ENCODE measurements at regions not wholly inside any gene's neighbourhood (a gene's known extent, or its start where the extent isn't known, plus 50 kb on each side); places are given as distances from the start of the nearest gene placed in this dataset.
"Not testable (repeated sequence)": the region's sequence is repeated elsewhere in the genome, so short reads cannot be mapped to it uniquely, and the experiment has no call there.

DNA sequence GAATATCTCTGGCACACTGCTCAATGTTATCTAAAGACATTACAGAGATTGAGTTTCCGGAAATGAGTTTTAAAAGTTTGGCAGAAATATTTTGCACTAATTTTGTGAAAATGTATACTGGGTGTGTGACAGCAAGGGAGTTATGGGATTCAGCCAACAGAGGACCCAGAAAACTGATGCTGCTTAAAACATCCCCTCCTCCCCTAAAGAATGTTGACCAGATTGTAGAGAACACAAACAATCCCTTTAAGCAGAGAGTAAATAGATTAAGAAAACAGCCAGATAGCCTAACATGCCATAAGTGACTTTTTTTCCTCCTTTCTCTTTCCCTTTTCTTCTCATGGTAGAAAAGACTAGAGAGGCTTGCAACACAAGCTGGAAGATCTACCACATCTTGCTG lies 928.0 kb upstream of the ALCAM start:
- no peaks in the 10 kb centered on the region for H4K20me1 ChIP-seq (ENCODE audit: control insufficient read depth, insufficient read depth, insufficient read length)
- no peak overlapping the region for H2AFZ ChIP-seq (ENCODE audit: low read length)
- no peak overlapping the region for H4K5ac ChIP-seq (ENCODE audit: insufficient read length, low read depth, low read length)
- H4K8ac ChIP-seq (replicated peaks; ENCODE audit: insufficient read length, low read depth, low read length), result no peak overlapping the region
- no peaks in the 10 kb centered on the region for H3K79me1 ChIP-seq (ENCODE audit: insufficient read depth, low read depth, low read length, poor library complexity, severe bottlenecking)
- no peak overlapping the region for H2BK15ac ChIP-seq (ENCODE audit: low read depth, low read length)
- peaks cover 2 to 9% of the 10 kb centered on the region in 2 experiments; a peak in 4 of 5 replicates for H3K9me3 Mint-ChIP-seq
- no peak overlapping the region for H4K91ac ChIP-seq (ENCODE audit: insufficient read length, low read depth, low read length)
- DNase-seq, result no peak
- no peaks in the 10 kb centered on the region for H3K79me2 ChIP-seq (ENCODE audit: insufficient read depth, low read length)
- H3K27ac Mint-ChIP-seq, result peak overlapping the region; percentile 81 to 97 (median 95)
- no peak overlapping the region for H2BK5ac ChIP-seq (ENCODE audit: insufficient read length, low read length)
- no peak overlapping the region for H2BK20ac ChIP-seq (ENCODE audit: low read depth, low read length, poor library complexity, severe bottlenecking)
- no peak overlapping the region for H3K9ac ChIP-seq (ENCODE audit: extremely low read depth, insufficient read length, low read length)
- H3K27me3 ChIP-seq (ENCODE audit: insufficient read depth, low read length), result no peaks in the 10 kb centered on the region
- H3K23ac ChIP-seq (ENCODE audit: insufficient read length, low read depth, low read length), result no peak overlapping the region
- H2BK12ac ChIP-seq (ENCODE audit: insufficient read length, low read depth, low read length), result peak overlapping the region; percentile 67
- TF ChIP-seq, protein P1, sequence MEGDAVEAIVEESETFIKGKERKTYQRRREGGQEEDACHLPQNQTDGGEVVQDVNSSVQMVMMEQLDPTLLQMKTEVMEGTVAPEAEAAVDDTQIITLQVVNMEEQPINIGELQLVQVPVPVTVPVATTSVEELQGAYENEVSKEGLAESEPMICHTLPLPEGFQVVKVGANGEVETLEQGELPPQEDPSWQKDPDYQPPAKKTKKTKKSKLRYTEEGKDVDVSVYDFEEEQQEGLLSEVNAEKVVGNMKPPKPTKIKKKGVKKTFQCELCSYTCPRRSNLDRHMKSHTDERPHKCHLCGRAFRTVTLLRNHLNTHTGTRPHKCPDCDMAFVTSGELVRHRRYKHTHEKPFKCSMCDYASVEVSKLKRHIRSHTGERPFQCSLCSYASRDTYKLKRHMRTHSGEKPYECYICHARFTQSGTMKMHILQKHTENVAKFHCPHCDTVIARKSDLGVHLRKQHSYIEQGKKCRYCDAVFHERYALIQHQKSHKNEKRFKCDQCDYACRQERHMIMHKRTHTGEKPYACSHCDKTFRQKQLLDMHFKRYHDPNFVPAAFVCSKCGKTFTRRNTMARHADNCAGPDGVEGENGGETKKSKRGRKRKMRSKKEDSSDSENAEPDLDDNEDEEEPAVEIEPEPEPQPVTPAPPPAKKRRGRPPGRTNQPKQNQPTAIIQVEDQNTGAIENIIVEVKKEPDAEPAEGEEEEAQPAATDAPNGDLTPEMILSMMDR (conservative IDR thresholded peaks at IDR 0.05), result no peak
- no peak overlapping the region for H2BK120ac ChIP-seq (ENCODE audit: low read depth, low read length, poor library complexity, severe bottlenecking)
- H3K4me3 Mint-ChIP-seq, result no peak overlapping the region
- H3K9me3 ChIP-seq (ENCODE audit: control insufficient read depth, low read depth, low read length), result no peaks in the 10 kb centered on the region
- no peaks in the 10 kb centered on the region for H3K23me2 ChIP-seq (ENCODE audit: insufficient read length, low read depth, low read length, poor library complexity, severe bottlenecking)
- H2AK5ac ChIP-seq (ENCODE audit: insufficient read length, low read length), result no peak overlapping the region
- H3K27ac ChIP-seq (ENCODE audit: insufficient read length, low read depth, low read length), result peak overlapping the region; percentile 86
- H3K4me1 ChIP-seq (ENCODE audit: insufficient read depth, low read length), result peaks cover 3% of the 10 kb centered on the region; the same call in 1 of the 2 replicates
- H3T11ph ChIP-seq (ENCODE audit: low read length), result no peak overlapping the region
- no CpG with 5 or more reads among the region's 1 CpG for WGBS (ENCODE audit: extremely low coverage, insufficient read length, low lambda C conversion rate)
- H3K4me1 Mint-ChIP-seq, result peaks cover 36 to 46% of the 10 kb centered on the region in 2 experiments
- H3K4me2 ChIP-seq (ENCODE audit: insufficient read depth, insufficient read length, low read length), result no peak overlapping the region
- H3K18ac ChIP-seq (ENCODE audit: insufficient read length, low read depth, low read length), result no peak overlapping the region
- no peak overlapping the region for H3K4ac ChIP-seq (ENCODE audit: low read depth, low read length)
- H3K14ac ChIP-seq (ENCODE audit: insufficient read depth, low read length), result no peak overlapping the region
- H3K56ac ChIP-seq (ENCODE audit: insufficient read length, low read depth, low read length), result no peak overlapping the region
- no peaks in the 10 kb centered on the region for H3K27me3 Mint-ChIP-seq (ENCODE audit: low read depth)
- peaks cover 4 to 7% (median 4%) of the 10 kb centered on the region in 3 experiments for H3K36me3 Mint-ChIP-seq (ENCODE audit: insufficient read depth in 1 of 3, low read depth in 3 of 3)

DNA sequence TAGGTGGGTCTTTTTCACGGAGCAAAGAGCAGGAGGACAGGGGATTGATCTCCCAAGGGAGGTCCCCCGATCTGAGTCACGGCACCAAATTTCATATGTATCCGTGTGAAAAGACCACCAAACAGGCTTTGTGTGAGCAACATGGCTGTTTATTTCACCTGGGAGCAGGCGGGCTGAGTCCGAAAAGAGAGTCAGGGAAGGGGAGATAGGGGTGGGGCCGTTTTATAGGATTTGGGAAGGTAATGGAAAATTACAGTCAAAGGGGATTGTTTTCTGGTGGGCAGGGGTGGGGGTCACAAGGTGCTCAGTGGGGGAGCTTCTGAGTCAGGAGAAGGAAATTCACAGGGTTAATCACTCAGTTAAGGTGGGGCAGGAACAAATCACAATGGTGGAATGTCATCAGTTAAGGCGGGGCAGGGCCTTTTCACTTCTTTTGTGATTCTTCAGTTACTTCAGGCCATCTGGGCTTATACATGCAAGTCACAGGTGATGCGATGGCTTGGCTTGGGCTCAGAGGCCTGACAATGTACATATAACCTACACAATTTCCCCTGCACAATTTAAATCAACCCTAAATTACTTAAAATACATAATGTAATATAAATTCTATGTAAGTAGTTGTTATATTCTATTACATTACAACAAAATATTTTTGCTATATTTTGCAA lies 921.3 kb upstream of the ALCAM start:
- Mint-ChIP-seq H3K36me3 (ENCODE audit: insufficient read depth in 1 of 3, low read depth in 3 of 3) (peaks cover 16 to 24% (median 17%) of the 10 kb centered on the region in 3 experiments), H3K9me3 (peaks cover 16 to 29% of the 10 kb centered on the region in 2 experiments)
- not testable (repeated sequence) for DNase-seq; H3K9me3 ChIP-seq (ENCODE audit: control insufficient read depth, low read depth, low read length); H2BK20ac ChIP-seq (ENCODE audit: low read depth, low read length, poor library complexity, severe bottlenecking); H3K27ac ChIP-seq (ENCODE audit: insufficient read length, low read depth, low read length); H3K4me2 ChIP-seq (ENCODE audit: insufficient read depth, insufficient read length, low read length); H3K27ac Mint-ChIP-seq; H3K79me1 ChIP-seq (ENCODE audit: insufficient read depth, low read depth, low read length, poor library complexity, severe bottlenecking); H4K20me1 ChIP-seq (ENCODE audit: control insufficient read depth, insufficient read depth, insufficient read length); H2BK15ac ChIP-seq (ENCODE audit: low read depth, low read length); H4K8ac ChIP-seq (replicated peaks; ENCODE audit: insufficient read length, low read depth, low read length); H2AK5ac ChIP-seq (ENCODE audit: insufficient read length, low read length); H3K56ac ChIP-seq (ENCODE audit: insufficient read length, low read depth, low read length); H4K5ac ChIP-seq (ENCODE audit: insufficient read length, low read depth, low read length); H3K18ac ChIP-seq (ENCODE audit: insufficient read length, low read depth, low read length); H2AFZ ChIP-seq (ENCODE audit: low read length); H3K4me1 Mint-ChIP-seq; H4K91ac ChIP-seq (ENCODE audit: insufficient read length, low read depth, low read length); H2BK12ac ChIP-seq (ENCODE audit: insufficient read length, low read depth, low read length); H3K27me3 Mint-ChIP-seq (ENCODE audit: low read depth); H3K4ac ChIP-seq (ENCODE audit: low read depth, low read length); H3K4me1 ChIP-seq (ENCODE audit: insufficient read depth, low read length); H3K14ac ChIP-seq (ENCODE audit: insufficient read depth, low read length); H3K9ac ChIP-seq (ENCODE audit: extremely low read depth, insufficient read length, low read length); H2BK5ac ChIP-seq (ENCODE audit: insufficient read length, low read length); H3K79me2 ChIP-seq (ENCODE audit: insufficient read depth, low read length); H3T11ph ChIP-seq (ENCODE audit: low read length); H3K27me3 ChIP-seq (ENCODE audit: insufficient read depth, low read length); H3K23me2 ChIP-seq (ENCODE audit: insufficient read length, low read depth, low read length, poor library complexity, severe bottlenecking); H3K23ac ChIP-seq (ENCODE audit: insufficient read length, low read depth, low read length); H3K4me3 Mint-ChIP-seq; H2BK120ac ChIP-seq (ENCODE audit: low read depth, low read length, poor library complexity, severe bottlenecking)
- WGBS (ENCODE audit: extremely low coverage, insufficient read length, low lambda C conversion rate), result no CpG with 5 or more reads among the region's 9 CpGs
